SK-N-MC (cell line): ENCODE measurements at regions not wholly inside any gene's neighbourhood (a gene's known extent, or its start where the extent isn't known, plus 50 kb on each side); places are given as distances from the start of the nearest gene placed in this dataset.

Source experiments
- EZH2 ChIP-seq: fragments of 200-600 bp; sonication (generic); IDR thresholded peaks from one replicate; pipeline ENCODE4 v1.6.1; 2017; ENCODE audit warnings: antibody characterized with exemption
- FOXP2 ChIP-seq: optimal IDR thresholded peaks from 2 replicates; pipeline ENCODE3; 2011; ENCODE audit warnings: mild to moderate bottlenecking, moderate library complexity; ENCODE audit not compliant: insufficient read depth; ENCODE audit errors: extremely low read length, control extremely low read depth
- POLR2AphosphoS5 ChIP-seq: IDR thresholded peaks from 2 replicates; pipeline ENCODE4 v1.6.1; 2012; ENCODE audit warnings: mild to moderate bottlenecking, low read depth, low read length, borderline replicate concordance

GRCh38 chr4:125676156-125676555, 361.4 kb downstream of the FAT4 start:
- TF ChIP-seq FOXP2 (no peak), EZH2 (no peak), POLR2AphosphoS5 (no peak)
